K562 (cell line): ENCODE measurements at regions not wholly inside any gene's neighbourhood (a gene's known extent, or its start where the extent isn't known, plus 50 kb on each side); places are given as distances from the start of the nearest gene placed in this dataset.

Experiments used
- ATF7 ChIP-seq: fragments of 450-650 bp; IDR thresholded peaks from 2 replicates; pipeline ENCODE4 v1.7.1; 2014; ENCODE audit warnings: mild to moderate bottlenecking, moderate library complexity
- EZH2 ChIP-seq: IDR thresholded peaks from 2 replicates; pipeline ENCODE4 v1.6.1; 2012; ENCODE audit warnings: low read depth, mild to moderate bottlenecking, inconsistent platforms, low read length, borderline replicate concordance
- POLR2AphosphoS5 ChIP-seq: IDR thresholded peaks from 2 replicates; pipeline ENCODE4 v1.6.1; 2011; ENCODE audit warnings: mild to moderate bottlenecking, low read depth, low read length, moderate library complexity; ENCODE audit not compliant: control insufficient read depth, insufficient read depth
- TF ChIP-seq, protein P1 (sequence below), 3 experiments: IDR thresholded peaks in 2 of 3; conservative IDR thresholded peaks in 1 of 3; 2 replicates each; pipeline ENCODE4 v1.5.1; 2011 to 2012; ENCODE audit warnings: low read length in 3 of 3, mild to moderate bottlenecking in 3 of 3, control low read depth in 2 of 3, improper control_type of control experiment in 1 of 3, inconsistent platforms in 1 of 3, low read depth in 1 of 3, mixed read lengths in 1 of 3, moderate library complexity in 1 of 3; ENCODE audit not compliant: insufficient read depth in 2 of 3
- TF ChIP-seq, protein P2 (sequence below), 2 experiments: fragments of 200-800 bp in 1 of 2; sonication (Bioruptor generic) in 1 of 2; sonication (generic) in 1 of 2; formaldehyde crosslinking in 1 of 2; IDR thresholded peaks in 1 of 2; conservative IDR thresholded peaks in 1 of 2; 2 replicates each; pipeline versions ENCODE4 v1.5.0 to v1.6.1; 2016 to 2020; ENCODE audit warnings: missing compliant biosample characterization in 1 of 2, missing genetic modification characterization in 1 of 2, missing genetic modification reagents in 1 of 2

DNA sequence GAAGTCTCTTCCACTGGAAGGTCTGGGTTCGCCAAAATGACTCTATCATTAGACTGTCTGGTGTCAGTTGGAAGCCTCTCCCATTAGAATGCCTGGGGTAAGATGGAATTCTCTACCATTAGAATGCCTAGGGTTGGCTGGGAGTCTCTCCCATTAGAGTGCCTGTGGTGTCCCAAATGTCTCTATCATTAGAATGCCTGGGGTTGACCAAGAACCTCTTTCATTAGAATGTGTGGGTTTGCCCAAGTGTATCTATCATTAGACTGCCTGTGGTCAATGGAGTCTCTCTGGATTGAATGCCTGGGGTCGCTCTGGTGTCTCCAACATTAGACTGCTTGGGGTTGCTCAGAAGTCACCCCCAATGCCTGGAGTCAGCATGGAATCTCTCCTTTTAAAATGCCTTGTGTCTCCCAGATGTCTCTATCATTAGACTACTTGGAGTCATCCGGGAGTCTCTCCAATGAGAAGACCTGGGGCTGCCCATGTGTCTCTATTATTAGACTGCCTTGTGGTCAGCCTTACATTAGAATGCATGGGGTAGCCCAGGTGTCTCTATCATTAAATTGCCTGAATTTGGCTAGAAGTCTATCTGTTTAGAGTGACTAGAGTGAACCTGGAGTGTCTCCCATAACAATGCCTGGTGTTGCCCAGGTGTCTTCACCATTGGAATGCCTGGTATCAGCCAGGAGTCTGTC lies 1518.4 kb downstream of the UQCRFS1 start:
- no peak for TF ChIP-seq ATF7
- TF ChIP-seq, protein P1, sequence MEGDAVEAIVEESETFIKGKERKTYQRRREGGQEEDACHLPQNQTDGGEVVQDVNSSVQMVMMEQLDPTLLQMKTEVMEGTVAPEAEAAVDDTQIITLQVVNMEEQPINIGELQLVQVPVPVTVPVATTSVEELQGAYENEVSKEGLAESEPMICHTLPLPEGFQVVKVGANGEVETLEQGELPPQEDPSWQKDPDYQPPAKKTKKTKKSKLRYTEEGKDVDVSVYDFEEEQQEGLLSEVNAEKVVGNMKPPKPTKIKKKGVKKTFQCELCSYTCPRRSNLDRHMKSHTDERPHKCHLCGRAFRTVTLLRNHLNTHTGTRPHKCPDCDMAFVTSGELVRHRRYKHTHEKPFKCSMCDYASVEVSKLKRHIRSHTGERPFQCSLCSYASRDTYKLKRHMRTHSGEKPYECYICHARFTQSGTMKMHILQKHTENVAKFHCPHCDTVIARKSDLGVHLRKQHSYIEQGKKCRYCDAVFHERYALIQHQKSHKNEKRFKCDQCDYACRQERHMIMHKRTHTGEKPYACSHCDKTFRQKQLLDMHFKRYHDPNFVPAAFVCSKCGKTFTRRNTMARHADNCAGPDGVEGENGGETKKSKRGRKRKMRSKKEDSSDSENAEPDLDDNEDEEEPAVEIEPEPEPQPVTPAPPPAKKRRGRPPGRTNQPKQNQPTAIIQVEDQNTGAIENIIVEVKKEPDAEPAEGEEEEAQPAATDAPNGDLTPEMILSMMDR (IDR thresholded peaks at IDR 0.05 in 2 of 3, conservative IDR thresholded peaks at IDR 0.05 in 1 of 3; ENCODE audit: insufficient read depth in 2 of 3, low read depth in 1 of 3, low read length in 3 of 3), result no peak
- no peak for TF ChIP-seq POLR2AphosphoS5
- TF ChIP-seq, protein P2, sequence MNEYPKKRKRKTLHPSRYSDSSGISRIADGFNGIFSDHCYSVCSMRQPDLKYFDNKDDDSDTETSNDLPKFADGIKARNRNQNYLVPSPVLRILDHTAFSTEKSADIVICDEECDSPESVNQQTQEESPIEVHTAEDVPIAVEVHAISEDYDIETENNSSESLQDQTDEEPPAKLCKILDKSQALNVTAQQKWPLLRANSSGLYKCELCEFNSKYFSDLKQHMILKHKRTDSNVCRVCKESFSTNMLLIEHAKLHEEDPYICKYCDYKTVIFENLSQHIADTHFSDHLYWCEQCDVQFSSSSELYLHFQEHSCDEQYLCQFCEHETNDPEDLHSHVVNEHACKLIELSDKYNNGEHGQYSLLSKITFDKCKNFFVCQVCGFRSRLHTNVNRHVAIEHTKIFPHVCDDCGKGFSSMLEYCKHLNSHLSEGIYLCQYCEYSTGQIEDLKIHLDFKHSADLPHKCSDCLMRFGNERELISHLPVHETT (CRISPR knock-in tag; conservative IDR thresholded peaks at IDR 0.05 in 1 of 2, IDR thresholded peaks at IDR 0.05 in 1 of 2), result no peak
- TF ChIP-seq EZH2, result no peak
